K562 (cell line): ENCODE measurements at regions not wholly inside any gene's neighbourhood (a gene's known extent, or its start where the extent isn't known, plus 50 kb on each side); places are given as distances from the start of the nearest gene placed in this dataset.

Experiments
- CBX3 ChIP-seq, 2 experiments: IDR thresholded peaks; 1 replicate in 1 of 2; 2 replicates in 1 of 2; pipeline ENCODE4 v1.6.1; 2012; ENCODE audit warnings: inconsistent platforms in 2 of 2, low read length in 2 of 2, borderline replicate concordance in 1 of 2, control low read depth in 1 of 2
- CSDE1 ChIP-seq, 2 experiments: fragments of 450-650 bp; IDR thresholded peaks; 2 replicates each; pipeline ENCODE4 v1.6.1; 2016; ENCODE audit warnings: mild to moderate bottlenecking in 1 of 2
- ETV6 ChIP-seq, 3 experiments: fragments of 150-350 bp in 1 of 3; sonication (generic) in 1 of 3; formaldehyde crosslinking in 1 of 3; IDR thresholded peaks; 2 replicates each; pipeline versions ENCODE4 v1.6.1 to v1.8.0; 2014 to 2022; ENCODE audit warnings: borderline replicate concordance in 2 of 3, low read depth in 2 of 3, antibody characterized with exemption in 1 of 3, low read length in 1 of 3, mild to moderate bottlenecking in 1 of 3, missing genetic modification reagents in 1 of 3
- L3MBTL2 ChIP-seq: fragments of 450-650 bp; IDR thresholded peaks from 2 replicates; pipeline ENCODE4 v1.6.1; 2016; ENCODE audit warnings: mild to moderate bottlenecking, moderate library complexity
- MYNN ChIP-seq, 2 experiments: sonication (generic); formaldehyde crosslinking in 1 of 2; IDR thresholded peaks; 2 replicates each; pipeline versions ENCODE4 v1.5.0 to v1.6.1; 2016 to 2020; ENCODE audit warnings: antibody characterized with exemption in 1 of 2, missing genetic modification reagents in 1 of 2
- RNF2 ChIP-seq: sonication (generic); IDR thresholded peaks from 2 replicates; pipeline ENCODE4 v1.6.1; 2016
- STAG1 ChIP-seq: sonication (generic); formaldehyde crosslinking; IDR thresholded peaks from 2 replicates; pipeline ENCODE4 v1.5.0; 2020; ENCODE audit warnings: missing genetic modification reagents, borderline replicate concordance
- U2AF2 ChIP-seq: fragments of 200-400 bp; formaldehyde crosslinking; optimal IDR thresholded peaks from 2 replicates; pipeline ENCODE3; 2017; ENCODE audit warnings: low read depth, mild to moderate bottlenecking, low read length
- ZNF354B ChIP-seq: fragments of 250-450 bp; sonication (Bioruptor Pico); IDR thresholded peaks from 2 replicates; pipeline ENCODE4 v1.4.0; 2020
- ZNF778 ChIP-seq: fragments of 450-650 bp; formaldehyde crosslinking; IDR thresholded peaks from 2 replicates; pipeline ENCODE4 v1.4.0; 2020; ENCODE audit warnings: mild to moderate bottlenecking, moderate library complexity
- TF ChIP-seq, protein P1 (sequence below): fragments of 200-600 bp; sonication (generic); IDR thresholded peaks from one replicate; pipeline ENCODE4 v1.6.1; 2012; ENCODE audit warnings: mild to moderate bottlenecking, low read depth, low read length, inconsistent platforms

DNA sequence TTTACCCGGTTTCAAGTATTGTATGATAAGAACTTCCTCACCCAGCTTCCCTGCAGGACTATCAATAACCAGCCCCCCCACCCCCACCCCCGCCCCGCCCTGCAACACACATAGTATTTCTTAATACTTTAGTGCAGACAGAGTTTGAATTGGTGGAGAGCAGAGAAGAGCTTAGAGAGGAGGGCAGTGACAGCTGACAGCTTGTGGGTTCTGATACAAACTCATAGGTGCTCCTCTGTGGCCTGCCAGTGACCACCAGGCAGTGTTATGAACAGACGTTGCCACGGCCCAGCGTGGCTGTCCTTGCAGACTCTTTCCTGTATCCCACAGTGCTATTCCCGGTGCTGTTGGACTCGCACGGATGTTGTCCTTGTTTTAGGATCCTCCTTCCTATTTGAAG, 186.9 kb upstream of the ADO start (continued):
- TF ChIP-seq, protein P1, sequence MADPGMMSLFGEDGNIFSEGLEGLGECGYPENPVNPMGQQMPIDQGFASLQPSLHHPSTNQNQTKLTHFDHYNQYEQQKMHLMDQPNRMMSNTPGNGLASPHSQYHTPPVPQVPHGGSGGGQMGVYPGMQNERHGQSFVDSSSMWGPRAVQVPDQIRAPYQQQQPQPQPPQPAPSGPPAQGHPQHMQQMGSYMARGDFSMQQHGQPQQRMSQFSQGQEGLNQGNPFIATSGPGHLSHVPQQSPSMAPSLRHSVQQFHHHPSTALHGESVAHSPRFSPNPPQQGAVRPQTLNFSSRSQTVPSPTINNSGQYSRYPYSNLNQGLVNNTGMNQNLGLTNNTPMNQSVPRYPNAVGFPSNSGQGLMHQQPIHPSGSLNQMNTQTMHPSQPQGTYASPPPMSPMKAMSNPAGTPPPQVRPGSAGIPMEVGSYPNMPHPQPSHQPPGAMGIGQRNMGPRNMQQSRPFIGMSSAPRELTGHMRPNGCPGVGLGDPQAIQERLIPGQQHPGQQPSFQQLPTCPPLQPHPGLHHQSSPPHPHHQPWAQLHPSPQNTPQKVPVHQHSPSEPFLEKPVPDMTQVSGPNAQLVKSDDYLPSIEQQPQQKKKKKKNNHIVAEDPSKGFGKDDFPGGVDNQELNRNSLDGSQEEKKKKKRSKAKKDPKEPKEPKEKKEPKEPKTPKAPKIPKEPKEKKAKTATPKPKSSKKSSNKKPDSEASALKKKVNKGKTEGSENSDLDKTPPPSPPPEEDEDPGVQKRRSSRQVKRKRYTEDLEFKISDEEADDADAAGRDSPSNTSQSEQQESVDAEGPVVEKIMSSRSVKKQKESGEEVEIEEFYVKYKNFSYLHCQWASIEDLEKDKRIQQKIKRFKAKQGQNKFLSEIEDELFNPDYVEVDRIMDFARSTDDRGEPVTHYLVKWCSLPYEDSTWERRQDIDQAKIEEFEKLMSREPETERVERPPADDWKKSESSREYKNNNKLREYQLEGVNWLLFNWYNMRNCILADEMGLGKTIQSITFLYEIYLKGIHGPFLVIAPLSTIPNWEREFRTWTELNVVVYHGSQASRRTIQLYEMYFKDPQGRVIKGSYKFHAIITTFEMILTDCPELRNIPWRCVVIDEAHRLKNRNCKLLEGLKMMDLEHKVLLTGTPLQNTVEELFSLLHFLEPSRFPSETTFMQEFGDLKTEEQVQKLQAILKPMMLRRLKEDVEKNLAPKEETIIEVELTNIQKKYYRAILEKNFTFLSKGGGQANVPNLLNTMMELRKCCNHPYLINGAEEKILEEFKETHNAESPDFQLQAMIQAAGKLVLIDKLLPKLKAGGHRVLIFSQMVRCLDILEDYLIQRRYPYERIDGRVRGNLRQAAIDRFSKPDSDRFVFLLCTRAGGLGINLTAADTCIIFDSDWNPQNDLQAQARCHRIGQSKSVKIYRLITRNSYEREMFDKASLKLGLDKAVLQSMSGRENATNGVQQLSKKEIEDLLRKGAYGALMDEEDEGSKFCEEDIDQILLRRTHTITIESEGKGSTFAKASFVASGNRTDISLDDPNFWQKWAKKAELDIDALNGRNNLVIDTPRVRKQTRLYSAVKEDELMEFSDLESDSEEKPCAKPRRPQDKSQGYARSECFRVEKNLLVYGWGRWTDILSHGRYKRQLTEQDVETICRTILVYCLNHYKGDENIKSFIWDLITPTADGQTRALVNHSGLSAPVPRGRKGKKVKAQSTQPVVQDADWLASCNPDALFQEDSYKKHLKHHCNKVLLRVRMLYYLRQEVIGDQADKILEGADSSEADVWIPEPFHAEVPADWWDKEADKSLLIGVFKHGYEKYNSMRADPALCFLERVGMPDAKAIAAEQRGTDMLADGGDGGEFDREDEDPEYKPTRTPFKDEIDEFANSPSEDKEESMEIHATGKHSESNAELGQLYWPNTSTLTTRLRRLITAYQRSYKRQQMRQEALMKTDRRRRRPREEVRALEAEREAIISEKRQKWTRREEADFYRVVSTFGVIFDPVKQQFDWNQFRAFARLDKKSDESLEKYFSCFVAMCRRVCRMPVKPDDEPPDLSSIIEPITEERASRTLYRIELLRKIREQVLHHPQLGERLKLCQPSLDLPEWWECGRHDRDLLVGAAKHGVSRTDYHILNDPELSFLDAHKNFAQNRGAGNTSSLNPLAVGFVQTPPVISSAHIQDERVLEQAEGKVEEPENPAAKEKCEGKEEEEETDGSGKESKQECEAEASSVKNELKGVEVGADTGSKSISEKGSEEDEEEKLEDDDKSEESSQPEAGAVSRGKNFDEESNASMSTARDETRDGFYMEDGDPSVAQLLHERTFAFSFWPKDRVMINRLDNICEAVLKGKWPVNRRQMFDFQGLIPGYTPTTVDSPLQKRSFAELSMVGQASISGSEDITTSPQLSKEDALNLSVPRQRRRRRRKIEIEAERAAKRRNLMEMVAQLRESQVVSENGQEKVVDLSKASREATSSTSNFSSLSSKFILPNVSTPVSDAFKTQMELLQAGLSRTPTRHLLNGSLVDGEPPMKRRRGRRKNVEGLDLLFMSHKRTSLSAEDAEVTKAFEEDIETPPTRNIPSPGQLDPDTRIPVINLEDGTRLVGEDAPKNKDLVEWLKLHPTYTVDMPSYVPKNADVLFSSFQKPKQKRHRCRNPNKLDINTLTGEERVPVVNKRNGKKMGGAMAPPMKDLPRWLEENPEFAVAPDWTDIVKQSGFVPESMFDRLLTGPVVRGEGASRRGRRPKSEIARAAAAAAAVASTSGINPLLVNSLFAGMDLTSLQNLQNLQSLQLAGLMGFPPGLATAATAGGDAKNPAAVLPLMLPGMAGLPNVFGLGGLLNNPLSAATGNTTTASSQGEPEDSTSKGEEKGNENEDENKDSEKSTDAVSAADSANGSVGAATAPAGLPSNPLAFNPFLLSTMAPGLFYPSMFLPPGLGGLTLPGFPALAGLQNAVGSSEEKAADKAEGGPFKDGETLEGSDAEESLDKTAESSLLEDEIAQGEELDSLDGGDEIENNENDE: no peak
- TF ChIP-seq RNF2: no peak
- TF ChIP-seq ETV6 (IDR thresholded peaks at IDR 0.05; ENCODE audit: borderline replicate concordance in 1 of 2, low read depth in 2 of 2, low read length in 1 of 2): no peak
- TF ChIP-seq ETV6 (CRISPR knock-in tag; IDR thresholded peaks at IDR 0.05; ENCODE audit: borderline replicate concordance): no peak
- no peak for TF ChIP-seq CSDE1 (IDR thresholded peaks at IDR 0.05)
- no peak for TF ChIP-seq ZNF778
- no peak for TF ChIP-seq U2AF2
- no peak for TF ChIP-seq STAG1 (CRISPR knock-in tag)
- no peak for TF ChIP-seq L3MBTL2
- TF ChIP-seq CBX3 (IDR thresholded peaks at IDR 0.05; ENCODE audit: borderline replicate concordance in 1 of 2, low read length in 2 of 2): no peak
- no peak for TF ChIP-seq MYNN (IDR thresholded peaks at IDR 0.05)
- TF ChIP-seq MYNN (CRISPR knock-in tag; IDR thresholded peaks at IDR 0.05): no peak
- TF ChIP-seq ZNF354B: no peak
